ENCODE measurements at regions not wholly inside any gene's neighbourhood (a gene's known extent, or its start where the extent isn't known, plus 50 kb on each side); places are given as distances from the start of the nearest gene placed in this dataset.
A peak's percentile ranks its signal among the peaks of the same experiment; 100 is the strongest.

DNA sequence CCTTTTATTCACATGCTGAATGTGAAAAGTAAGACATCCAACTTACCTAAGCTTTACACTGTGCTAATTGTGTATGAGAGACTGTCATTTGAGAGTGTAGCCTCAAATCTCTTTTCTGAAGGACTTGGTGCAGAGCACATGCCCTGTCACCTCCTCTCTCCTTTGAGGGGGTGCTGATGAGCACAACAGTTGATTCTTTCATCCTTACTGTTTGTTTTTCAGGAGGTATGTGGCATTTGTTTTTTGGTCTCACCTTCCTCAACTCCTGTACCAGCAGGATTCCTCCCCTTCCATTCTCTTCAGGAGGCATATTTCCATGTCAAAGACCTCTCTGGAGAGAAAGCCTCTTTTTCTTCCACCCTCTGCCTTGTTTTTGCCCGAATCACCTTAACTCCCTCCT, 252.6 kb upstream of the CITED2 start:
- H3K9me3 ChIP-seq (replicated peaks; ENCODE audit: control insufficient read depth, low read depth, low read length): no peaks in the 10 kb centered on the region
- WGBS (ENCODE audit: insufficient coverage): no CpG with 5 or more reads among the region's 1 CpG
- H3K4me3 ChIP-seq (ENCODE audit: low read length): no peak overlapping the region
- no peaks in the 10 kb centered on the region for H3K27me3 ChIP-seq (ENCODE audit: control insufficient read depth, insufficient read depth, low read length)
- no peaks in the 10 kb centered on the region for H3K4me1 ChIP-seq (ENCODE audit: control insufficient read depth, insufficient read depth, low read length)
- H3K27ac ChIP-seq (ENCODE audit: low read length): no peak overlapping the region
- H3K36me3 ChIP-seq (ENCODE audit: control insufficient read depth, insufficient read depth, low read length): no peaks in the 10 kb centered on the region
- DNase-seq: no peak

DNA sequence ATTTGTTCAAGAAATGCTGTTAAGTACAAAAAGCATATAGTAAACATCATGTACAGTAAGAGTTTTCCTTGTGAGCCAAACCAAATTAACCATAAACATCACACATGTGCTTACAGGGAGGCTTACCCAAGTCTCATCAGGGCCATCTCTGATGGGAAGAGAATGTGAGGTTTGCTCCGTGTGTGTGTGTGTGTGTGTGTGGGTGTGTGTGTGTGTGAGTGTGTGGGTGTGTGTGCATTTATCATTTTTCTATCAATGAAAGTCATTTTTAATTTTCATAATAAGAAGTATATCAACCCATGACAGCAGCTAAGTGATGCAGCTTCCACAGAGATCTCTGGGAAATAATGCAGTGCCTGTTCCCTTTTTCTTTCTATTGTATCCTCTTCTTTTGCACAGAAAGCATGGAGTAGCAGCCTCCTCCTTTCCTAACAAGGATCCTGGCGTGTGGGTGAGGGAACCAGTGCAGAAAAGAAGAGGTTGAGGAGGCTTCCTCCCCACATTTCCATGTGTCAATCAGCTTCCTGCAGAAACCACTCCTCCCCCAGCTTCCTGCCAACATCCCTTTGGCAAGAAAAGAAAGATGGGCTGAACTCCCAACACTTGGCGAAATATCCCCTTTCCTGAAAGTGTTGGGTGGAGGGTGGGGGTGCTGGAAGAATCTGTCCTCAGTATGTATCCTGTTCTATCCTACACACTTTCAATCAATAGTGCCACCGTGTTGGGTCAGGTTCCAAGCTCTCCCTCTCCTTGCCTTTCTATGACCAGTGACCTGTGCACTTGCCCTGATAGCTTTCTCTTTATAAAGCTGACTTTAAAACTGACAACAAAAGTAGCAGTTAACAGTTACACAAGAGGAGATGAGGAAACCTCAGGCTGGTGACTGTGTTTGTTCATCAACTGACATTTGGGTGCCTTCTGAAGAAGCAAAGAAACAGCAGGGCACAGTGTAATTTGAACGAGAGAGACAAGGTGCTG, 251.8 kb upstream of the CITED2 start:
- H3K27me3 ChIP-seq (ENCODE audit: control insufficient read depth, insufficient read depth, low read length): no peaks in the 10 kb centered on the region
- H3K9me3 ChIP-seq (replicated peaks; ENCODE audit: control insufficient read depth, low read depth, low read length): no peaks in the 10 kb centered on the region
- H3K27ac ChIP-seq (ENCODE audit: low read length): no peak overlapping the region
- DNase-seq: no peak
- H3K4me3 ChIP-seq (ENCODE audit: low read length): no peak overlapping the region
- no peaks in the 10 kb centered on the region for H3K4me1 ChIP-seq (ENCODE audit: control insufficient read depth, insufficient read depth, low read length)
- WGBS (ENCODE audit: insufficient coverage): no CpG with 5 or more reads among the region's 5 CpGs
- no peaks in the 10 kb centered on the region for H3K36me3 ChIP-seq (ENCODE audit: control insufficient read depth, insufficient read depth, low read length)

DNA sequence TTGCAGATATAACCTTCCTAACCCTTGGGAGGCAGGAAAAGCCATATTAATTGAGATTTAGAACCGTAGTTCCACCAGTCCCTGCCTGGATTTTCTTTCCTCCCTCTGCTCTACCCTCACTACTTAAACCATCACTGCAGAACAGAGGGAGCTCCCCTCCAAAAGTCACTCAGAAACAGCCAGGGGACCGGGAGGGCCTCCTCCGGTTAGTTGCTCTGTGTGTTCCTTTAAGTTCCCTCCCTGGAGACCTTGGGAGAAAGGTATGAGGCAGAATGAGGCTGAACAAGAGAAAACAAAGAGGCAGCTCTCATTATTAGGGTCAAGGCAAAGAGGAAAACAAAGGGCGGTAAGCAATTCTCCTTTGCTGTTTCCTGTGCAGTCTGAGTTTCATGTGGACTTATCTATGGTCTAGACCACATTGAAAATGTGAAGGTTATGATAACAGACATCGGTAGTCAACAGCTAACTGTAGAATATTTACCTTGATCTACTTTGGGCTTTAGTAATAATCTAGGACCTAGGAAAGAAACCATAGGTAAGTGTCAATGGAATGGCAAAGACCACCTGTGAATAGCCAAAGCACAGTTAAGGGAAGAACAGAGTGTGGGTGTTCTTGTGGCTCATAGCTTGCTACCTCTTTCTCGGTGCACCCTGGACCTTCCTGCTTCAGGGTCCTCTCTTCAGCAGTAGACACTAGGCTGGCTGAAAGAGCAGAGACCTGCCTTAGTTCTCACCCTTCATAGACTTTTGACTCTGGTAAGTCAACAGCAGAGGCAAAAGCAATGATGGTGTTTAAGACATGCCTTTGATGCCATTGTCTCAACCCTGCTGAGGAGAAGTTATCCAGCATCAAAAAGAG, 250.9 kb upstream of the CITED2 start:
- no peaks in the 10 kb centered on the region for H3K4me1 ChIP-seq (ENCODE audit: control insufficient read depth, insufficient read depth, low read length)
- no peak overlapping the region for H3K27ac ChIP-seq (ENCODE audit: low read length)
- no peak overlapping the region for H3K4me3 ChIP-seq (ENCODE audit: low read length)
- no peaks in the 10 kb centered on the region for H3K27me3 ChIP-seq (ENCODE audit: control insufficient read depth, insufficient read depth, low read length)
- WGBS (ENCODE audit: insufficient coverage): 70% methylated on average over 3 of the region's 6 CpGs
- no peaks in the 10 kb centered on the region for H3K9me3 ChIP-seq (replicated peaks; ENCODE audit: control insufficient read depth, low read depth, low read length)
- no peak for DNase-seq
- H3K36me3 ChIP-seq (ENCODE audit: control insufficient read depth, insufficient read depth, low read length): no peaks in the 10 kb centered on the region

DNA sequence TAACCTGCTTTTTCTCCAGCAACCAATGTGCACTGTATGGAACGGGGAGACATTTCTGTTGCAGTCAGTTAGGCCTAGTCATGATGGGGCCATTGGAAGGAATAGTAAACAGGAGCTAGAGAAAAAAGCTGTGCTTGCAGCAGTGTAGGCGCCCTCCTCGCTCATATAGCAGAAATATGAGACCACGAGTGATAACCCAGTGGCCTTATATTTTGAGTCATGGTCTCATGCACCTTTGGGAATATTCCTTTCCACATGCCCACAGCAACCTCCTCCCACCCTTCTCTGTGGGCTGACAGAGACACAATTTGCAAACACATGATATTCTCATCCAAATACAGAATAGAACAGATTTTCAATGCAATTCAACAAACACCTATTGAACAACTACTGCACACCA, 248.9 kb upstream of the CITED2 start:
- no peak overlapping the region for H3K4me3 ChIP-seq (ENCODE audit: low read length)
- no peaks in the 10 kb centered on the region for H3K4me1 ChIP-seq (ENCODE audit: control insufficient read depth, insufficient read depth, low read length)
- no peak overlapping the region for H3K27ac ChIP-seq (ENCODE audit: low read length)
- DNase-seq: no peak
- no peaks in the 10 kb centered on the region for H3K36me3 ChIP-seq (ENCODE audit: control insufficient read depth, insufficient read depth, low read length)
- no peaks in the 10 kb centered on the region for H3K27me3 ChIP-seq (ENCODE audit: control insufficient read depth, insufficient read depth, low read length)
- no peaks in the 10 kb centered on the region for H3K9me3 ChIP-seq (replicated peaks; ENCODE audit: control insufficient read depth, low read depth, low read length)
- 59% methylated on average over 3 of the region's 4 CpGs for WGBS (ENCODE audit: insufficient coverage)

DNA sequence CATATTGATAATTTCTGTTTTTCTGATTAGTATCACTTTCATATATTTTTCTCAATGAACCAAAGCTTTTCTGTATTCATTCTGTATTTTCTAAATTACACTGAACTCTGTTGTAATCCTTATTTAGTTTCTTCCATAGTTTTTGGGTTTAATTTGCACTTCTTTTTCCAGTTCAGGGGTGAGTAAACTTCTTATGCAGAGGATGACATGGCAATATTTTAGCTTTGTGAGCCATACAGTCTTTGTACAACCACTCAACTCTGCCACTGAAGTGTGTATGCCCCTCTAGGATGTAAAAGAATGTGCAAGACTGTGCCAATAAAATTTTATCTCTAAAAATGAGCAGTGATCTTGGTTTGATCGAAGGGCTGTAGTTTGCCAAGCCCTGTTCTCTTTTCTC, 239.0 kb upstream of the CITED2 start:
- no CpG with 5 or more reads among the region's 1 CpG for WGBS (ENCODE audit: insufficient coverage)
- H3K9me3 ChIP-seq (replicated peaks; ENCODE audit: control insufficient read depth, low read depth, low read length): no peaks in the 10 kb centered on the region
- H3K4me1 ChIP-seq (ENCODE audit: control insufficient read depth, insufficient read depth, low read length): no peaks in the 10 kb centered on the region
- no peak for DNase-seq
- no peaks in the 10 kb centered on the region for H3K36me3 ChIP-seq (ENCODE audit: control insufficient read depth, insufficient read depth, low read length)
- H3K27me3 ChIP-seq (ENCODE audit: control insufficient read depth, insufficient read depth, low read length): no peaks in the 10 kb centered on the region
- H3K27ac ChIP-seq (ENCODE audit: low read length): no peak overlapping the region
- no peak overlapping the region for H3K4me3 ChIP-seq (ENCODE audit: low read length)

DNA sequence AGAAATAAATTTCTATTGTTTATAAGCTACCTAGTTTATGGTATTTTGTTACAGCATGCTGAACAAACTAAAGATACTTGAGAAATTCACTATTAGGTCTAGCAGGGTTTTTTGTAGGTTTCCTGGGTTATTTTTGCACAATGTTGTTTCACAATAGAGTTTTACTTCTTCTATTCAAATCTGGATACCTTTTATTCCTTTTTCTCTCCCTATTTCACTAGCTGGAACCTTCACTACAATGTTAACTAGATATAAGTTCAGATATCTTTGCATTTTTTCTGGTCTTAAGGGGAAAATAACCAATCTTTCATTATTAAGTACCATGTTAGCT, 237.7 kb upstream of the CITED2 start:
- H3K4me1 ChIP-seq (ENCODE audit: control insufficient read depth, insufficient read depth, low read length): peaks cover 2% of the 10 kb centered on the region
- no peak for DNase-seq
- H3K36me3 ChIP-seq (ENCODE audit: control insufficient read depth, insufficient read depth, low read length): no peaks in the 10 kb centered on the region
- H3K4me3 ChIP-seq (ENCODE audit: low read length): no peak overlapping the region
- H3K27me3 ChIP-seq (ENCODE audit: control insufficient read depth, insufficient read depth, low read length): no peaks in the 10 kb centered on the region
- H3K27ac ChIP-seq (ENCODE audit: low read length): no peak overlapping the region
- H3K9me3 ChIP-seq (replicated peaks; ENCODE audit: control insufficient read depth, low read depth, low read length): no peaks in the 10 kb centered on the region

DNA sequence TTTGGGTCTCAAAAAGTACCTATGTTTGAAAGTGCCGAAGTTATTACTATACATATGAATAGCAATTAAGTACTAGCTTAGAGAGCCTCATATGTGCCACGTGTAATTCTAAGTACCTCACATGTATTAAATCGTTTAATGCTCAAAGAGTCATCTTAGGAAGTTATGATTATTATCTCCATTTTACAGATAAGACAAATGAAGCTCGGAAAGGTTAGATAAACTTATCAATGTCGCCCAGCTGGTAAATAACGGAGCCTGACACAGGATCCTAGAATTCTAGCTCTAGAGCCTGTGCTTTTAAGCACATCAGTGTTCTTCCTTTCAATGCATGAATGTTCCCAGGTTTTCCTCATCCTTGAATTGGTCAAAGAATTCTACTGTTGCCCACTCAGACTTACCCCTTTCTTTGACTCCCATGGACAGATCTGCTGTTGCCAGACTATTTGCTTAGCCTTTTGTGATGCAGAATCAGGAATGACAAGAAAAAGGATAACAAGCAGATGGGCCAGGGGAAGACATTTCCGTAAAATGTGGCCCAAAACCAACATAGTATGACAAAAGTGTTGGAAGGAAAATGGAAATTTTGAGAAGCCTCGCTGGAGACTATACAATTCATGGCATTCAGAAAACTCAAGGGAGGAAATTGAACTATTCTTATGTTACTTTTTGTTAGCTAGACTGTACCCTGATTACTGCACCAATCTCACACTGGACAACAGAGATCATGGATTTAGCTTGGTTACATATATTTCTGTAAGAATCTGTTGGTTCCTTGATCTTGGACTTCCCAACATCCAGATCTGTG, 237.1 kb upstream of the CITED2 start:
- Histone ChIP-seq H3K9me3 (replicated peaks; ENCODE audit: control insufficient read depth, low read depth, low read length) (no peaks in the 10 kb centered on the region), H3K36me3 (ENCODE audit: control insufficient read depth, insufficient read depth, low read length) (no peaks in the 10 kb centered on the region), H3K4me1 (ENCODE audit: control insufficient read depth, insufficient read depth, low read length) (peaks cover 2% of the 10 kb centered on the region), H3K27ac (ENCODE audit: low read length) (no peak overlapping the region), H3K4me3 (ENCODE audit: low read length) (no peak overlapping the region), H3K27me3 (ENCODE audit: control insufficient read depth, insufficient read depth, low read length) (no peaks in the 10 kb centered on the region)
- no peak for DNase-seq
- 79% methylated on average over 4 of the region's 8 CpGs for WGBS (ENCODE audit: insufficient coverage)

DNA sequence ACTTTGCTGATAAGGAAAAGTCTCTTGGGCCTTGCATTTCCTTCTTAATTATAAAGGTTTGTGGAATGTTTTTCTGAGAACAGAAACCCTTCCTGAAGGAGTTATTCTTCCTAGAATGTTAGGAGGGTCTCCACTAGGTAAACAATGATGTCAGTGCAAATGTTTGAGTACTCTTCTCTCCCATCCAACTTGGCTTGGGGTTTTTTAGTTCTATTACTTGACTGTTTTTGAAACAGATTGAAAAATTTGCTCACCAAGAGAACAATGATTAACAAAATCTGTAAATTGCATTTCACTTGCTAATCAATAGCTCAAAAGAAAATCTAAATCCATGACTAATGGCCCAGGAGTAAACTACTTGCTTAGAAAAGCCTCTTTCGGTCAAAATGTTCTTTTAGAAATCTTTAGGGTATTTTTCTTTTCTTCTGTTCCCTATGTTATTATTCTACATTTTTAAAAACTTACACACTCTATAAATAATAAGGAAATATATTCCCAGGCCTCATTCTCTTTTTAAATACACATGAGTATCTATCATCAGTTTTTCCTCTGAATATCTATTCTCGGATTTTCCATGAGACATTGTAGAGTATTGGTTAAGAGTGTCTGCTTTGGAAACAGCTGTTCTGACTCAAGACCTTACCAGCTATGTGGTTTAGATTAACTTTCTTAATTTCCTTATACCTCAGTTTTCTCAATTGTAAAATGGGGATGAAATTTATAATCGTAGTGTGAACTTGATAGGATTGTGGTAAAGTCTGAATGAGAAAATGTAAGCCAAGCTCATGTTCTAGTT, 234.2 kb upstream of the CITED2 start:
- Histone ChIP-seq H3K36me3 (ENCODE audit: control insufficient read depth, insufficient read depth, low read length) (no peaks in the 10 kb centered on the region), H3K27ac (ENCODE audit: low read length) (peak overlapping the region; percentile 56), H3K4me1 (ENCODE audit: control insufficient read depth, insufficient read depth, low read length) (peaks cover 2% of the 10 kb centered on the region), H3K27me3 (ENCODE audit: control insufficient read depth, insufficient read depth, low read length) (no peaks in the 10 kb centered on the region), H3K9me3 (replicated peaks; ENCODE audit: control insufficient read depth, low read depth, low read length) (no peaks in the 10 kb centered on the region), H3K4me3 (ENCODE audit: low read length) (no peak overlapping the region)
- peak; percentile 78 for DNase-seq
- no CpG with 5 or more reads among the region's 3 CpGs for WGBS (ENCODE audit: insufficient coverage)

DNA sequence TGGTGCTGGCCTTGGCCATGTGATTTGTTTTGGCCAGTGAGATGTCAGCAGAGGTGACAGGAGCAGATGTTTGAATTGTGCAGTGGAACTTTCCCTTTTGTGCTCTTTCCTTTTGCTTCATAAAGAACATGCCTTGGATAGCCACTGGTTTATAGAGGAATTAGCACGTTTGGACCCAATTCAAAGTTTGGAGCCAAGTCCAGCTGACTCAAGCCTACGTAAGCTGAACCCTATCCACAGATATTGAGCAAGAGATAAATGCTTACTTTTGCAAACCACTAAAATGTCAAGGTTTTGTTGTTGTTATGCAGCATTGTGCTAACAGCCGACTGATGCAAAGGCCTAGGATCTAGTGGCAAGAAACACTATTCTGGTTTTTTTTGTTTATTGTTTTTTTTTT, 230.9 kb upstream of the CITED2 start:
- Histone ChIP-seq H3K27me3 (ENCODE audit: control insufficient read depth, insufficient read depth, low read length) (no peaks in the 10 kb centered on the region), H3K4me3 (ENCODE audit: low read length) (no peak overlapping the region), H3K36me3 (ENCODE audit: control insufficient read depth, insufficient read depth, low read length) (no peaks in the 10 kb centered on the region), H3K27ac (ENCODE audit: low read length) (no peak overlapping the region), H3K4me1 (ENCODE audit: control insufficient read depth, insufficient read depth, low read length) (peaks cover 2% of the 10 kb centered on the region), H3K9me3 (replicated peaks; ENCODE audit: control insufficient read depth, low read depth, low read length) (no peaks in the 10 kb centered on the region)
- 83% methylated on average over 1 of the region's 3 CpGs for WGBS (ENCODE audit: insufficient coverage)
- no peak for DNase-seq

Data from muscle of leg (tissue), 3 donors.